ENCODE measurements at regions not wholly inside any gene's neighbourhood (a gene's known extent, or its start where the extent isn't known, plus 50 kb on each side); places are given as distances from the start of the nearest gene placed in this dataset.

DNA sequence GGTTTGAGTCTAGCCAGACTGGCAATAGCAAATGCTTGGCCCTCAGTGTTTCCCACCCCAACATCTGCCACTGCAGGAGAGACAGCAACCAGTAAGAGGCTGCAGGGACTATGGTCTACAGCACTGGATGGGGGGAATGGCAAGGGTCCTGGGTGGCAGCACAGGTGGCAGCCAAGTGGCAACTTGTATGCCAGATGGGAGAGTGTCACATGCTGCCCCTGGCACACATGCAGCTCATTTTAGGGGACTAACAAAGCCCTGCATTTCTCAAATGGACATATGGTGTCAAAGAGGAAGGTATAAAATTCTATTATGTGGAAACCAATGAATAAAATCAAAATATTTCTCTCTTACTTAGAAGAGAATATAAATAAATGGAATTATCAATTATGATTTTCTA, 298.7 kb upstream of the MARCKS start:
- no peak for DNase-seq (ENCODE audit: low read depth in 2 of 2)

- DNase-seq (ENCODE audit: low read depth in 2 of 2), result no peak
Observed at GRCh38 chr6:113558966-113559365, 298.2 kb upstream of the MARCKS start.

DNA sequence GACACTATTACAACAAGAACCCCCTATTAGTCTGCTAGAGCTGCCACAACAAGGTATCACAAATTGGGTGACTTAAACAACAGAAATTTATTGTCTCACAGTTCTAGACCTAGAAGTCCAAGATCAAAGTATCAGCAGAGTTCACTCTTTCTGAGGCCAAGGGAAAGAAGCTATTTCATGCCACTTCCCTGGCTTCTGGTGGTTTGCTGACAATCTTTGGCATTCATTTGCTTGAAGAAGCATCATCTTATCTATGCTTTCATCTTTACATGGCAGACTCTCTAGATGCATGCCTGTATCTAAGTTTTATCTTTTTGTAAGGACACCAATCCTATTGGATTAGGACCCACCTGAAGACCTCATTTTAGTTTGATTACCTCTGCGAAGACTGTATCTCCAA, 296.8 kb upstream of the MARCKS start:
- no peak for DNase-seq (ENCODE audit: low read depth in 2 of 2)

DNA sequence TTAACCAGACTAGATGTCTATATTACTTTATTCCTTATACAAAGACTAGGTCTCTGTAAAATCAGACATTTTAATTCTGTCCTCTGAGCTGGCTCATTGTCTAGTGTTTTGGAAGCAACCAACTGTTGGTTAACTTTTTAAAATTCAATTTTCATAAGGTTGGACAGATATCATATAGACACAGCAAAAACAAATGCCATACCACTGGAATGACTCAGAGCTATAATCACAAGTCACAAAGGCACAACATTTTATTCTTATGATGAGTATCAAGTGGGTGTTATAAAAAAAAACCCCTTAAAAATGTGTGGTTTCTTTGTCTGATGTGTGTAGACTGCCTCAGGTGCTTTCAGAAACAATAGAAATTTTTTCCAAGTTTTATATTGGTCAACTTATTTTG, 296.2 kb upstream of the MARCKS start:
- no peak for DNase-seq (ENCODE audit: low read depth in 2 of 2)

- no peak for DNase-seq (ENCODE audit: low read depth in 2 of 2)
Observed at GRCh38 chr6:113562248-113562647, 294.9 kb upstream of the MARCKS start.

GRCh38 chr6:113564371-113565171, 292.6 kb upstream of the MARCKS start:
- no peak for DNase-seq (ENCODE audit: low read depth in 2 of 2)

DNA sequence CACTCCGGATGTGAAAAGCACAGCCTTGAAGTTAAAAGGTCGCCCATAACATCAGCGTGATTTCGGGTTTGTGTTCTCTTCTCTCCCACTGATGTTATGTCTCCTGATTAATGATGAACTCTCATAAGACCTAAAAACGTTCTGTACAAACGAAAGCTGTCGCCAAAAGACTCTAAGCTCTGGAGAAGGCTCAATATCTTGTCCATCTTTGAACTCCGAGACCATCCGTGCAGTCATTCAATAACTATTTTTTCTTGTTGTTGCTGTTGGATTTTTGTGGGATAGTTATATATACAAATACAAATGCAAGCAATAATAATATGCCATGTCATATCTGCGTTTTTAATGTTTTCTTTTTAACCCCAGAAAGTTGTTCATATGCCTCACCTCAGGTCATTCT, 291.8 kb upstream of the MARCKS start:
- no peak for DNase-seq (ENCODE audit: low read depth in 2 of 2)

DNA sequence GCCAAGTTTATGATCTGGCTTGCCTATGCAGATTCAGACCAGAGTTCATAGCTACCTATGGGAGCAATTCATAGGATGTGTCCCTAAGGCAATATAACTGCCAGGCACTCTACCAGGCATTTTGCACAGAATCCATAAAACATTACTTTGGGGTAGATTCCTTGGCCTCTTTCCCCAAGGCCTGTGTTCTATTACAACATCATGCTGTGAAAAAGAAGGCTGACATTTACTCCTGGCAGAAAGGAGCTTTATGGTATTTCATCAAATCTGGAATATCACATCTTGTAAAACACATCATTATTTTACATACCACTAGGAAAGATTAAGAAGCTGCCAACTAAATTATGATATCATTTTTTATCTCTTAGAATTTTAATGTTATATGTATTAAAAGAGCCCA, 287.0 kb upstream of the MARCKS start:
- no peak for DNase-seq (ENCODE audit: low read depth in 2 of 2)

- DNase-seq (ENCODE audit: low read depth in 2 of 2), result no peak
Observed at GRCh38 chr6:113570641-113571040, 286.5 kb upstream of the MARCKS start.

- DNase-seq (ENCODE audit: low read depth in 2 of 2), result no peak
Observed at GRCh38 chr6:113574147-113574546, 283.0 kb upstream of the MARCKS start.

DNA sequence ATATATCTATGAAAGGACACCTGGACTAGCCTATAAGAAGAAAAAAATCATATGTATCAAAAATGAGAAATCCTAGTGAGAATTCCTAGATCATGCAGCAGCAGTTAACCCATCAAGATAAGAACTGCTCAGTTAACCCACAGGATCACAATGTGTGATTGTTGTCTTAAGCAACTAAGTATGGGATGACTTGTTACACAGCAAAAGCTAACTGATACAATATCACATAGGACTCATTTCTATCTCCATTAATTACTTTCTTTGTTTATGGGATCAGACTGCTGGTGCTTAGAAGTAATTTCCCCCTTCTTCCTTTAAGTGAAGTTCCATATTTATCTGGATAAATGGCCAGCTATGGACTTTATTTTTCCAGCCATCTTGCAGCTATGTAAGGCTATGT, 280.8 kb upstream of the MARCKS start:
- DNase-seq (ENCODE audit: low read depth in 2 of 2), result no peak

DNA sequence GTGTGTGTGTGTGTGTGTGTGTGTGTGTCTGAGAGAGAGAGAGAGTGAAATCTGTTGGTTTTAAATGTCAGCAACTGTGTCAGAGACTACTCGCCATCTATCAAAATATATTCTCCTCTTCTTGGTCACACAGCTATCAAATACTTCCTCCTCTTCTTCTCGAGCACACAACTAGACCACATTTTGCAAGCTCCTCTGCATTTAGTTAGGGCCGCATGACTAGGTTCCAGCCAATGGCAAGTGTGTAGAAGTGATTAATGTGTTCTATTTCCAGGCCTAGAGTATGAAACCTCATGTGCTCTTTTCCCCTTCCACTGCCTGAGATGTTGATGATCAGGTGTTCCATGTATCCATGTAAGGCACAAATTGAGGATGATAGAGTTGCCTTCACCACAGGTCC, 278.5 kb upstream of the MARCKS start:
- no peak for DNase-seq (ENCODE audit: low read depth in 2 of 2)

GRCh38 chr6:113584767-113585166, 272.4 kb upstream of the MARCKS start:
- DNase-seq (ENCODE audit: low read depth in 2 of 2), result no peak

- no peak for DNase-seq (ENCODE audit: low read depth in 2 of 2)
Observed at GRCh38 chr6:113585246-113585645, 271.9 kb upstream of the MARCKS start.

GRCh38 chr6:113586413-113587077, 270.6 kb upstream of the MARCKS start:
- DNase-seq (ENCODE audit: low read depth in 2 of 2), result no peak

- DNase-seq (ENCODE audit: low read depth in 2 of 2), result no peak
Observed at GRCh38 chr6:113587078-113587699, 270.0 kb upstream of the MARCKS start.

DNA sequence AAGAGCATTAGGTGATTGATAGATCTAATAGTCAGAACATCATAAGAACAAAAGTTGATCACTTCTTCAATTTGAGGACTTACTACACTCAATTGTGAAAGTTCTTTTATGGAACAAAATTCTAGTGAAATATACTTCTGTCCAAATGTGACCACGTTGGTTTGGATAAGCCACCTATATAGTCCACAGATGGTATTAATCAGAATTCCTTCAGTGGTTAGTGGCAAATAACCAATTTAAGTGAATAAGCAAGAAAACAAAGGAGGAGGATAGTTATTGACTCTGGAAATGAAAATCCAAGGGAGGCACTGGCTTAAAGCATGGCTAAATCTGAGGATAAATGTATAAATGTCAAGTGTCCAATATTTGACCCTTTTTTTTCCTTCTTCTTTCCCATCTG, 268.5 kb upstream of the MARCKS start:
- no peak for DNase-seq (ENCODE audit: low read depth in 2 of 2)

GRCh38 chr6:113591896-113592827, 265.0 kb upstream of the MARCKS start:
- no peak for DNase-seq (ENCODE audit: low read depth in 2 of 2)

GRCh38 chr6:113594726-113595125, 262.4 kb upstream of the MARCKS start:
- no peak for DNase-seq (ENCODE audit: low read depth in 2 of 2)

DNA sequence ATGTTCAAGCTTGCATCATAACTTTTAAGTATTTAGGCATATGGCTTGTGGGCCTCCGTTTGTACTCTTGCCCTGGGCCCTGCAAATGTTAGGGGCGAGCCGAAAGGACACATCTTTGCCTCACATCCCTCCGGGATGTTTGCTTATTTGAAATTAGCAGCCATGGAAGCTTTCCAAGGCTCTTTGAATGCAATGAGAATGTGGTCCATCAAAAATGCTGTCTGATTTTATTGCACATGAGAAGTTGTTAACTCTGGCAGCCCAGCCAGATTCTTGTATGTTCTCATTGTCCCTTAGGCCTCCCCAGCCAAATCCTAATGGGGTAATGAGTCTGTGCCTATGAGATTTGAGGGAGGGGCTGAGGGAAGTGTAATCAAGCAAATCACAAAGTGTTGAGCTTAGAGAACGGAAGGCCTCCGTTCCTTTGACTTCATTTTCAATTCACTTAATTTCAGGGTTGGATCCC, 261.2 kb upstream of the MARCKS start:
- no peak for DNase-seq (ENCODE audit: low read depth in 2 of 2)

GRCh38 chr6:113596387-113597230, 260.5 kb upstream of the MARCKS start:
- no peak for DNase-seq (ENCODE audit: low read depth in 2 of 2)
